ENCODE measurements at regions not wholly inside any gene's neighbourhood (a gene's known extent, or its start where the extent isn't known, plus 50 kb on each side); places are given as distances from the start of the nearest gene placed in this dataset.

GRCh38 chr2:107407974-107408373 is 418.7 kb upstream of the RGPD4 start:
- no peak for TF ChIP-seq POLR2A (IDR thresholded peaks at IDR 0.05)
- no peak for TF ChIP-seq CTCF (IDR thresholded peaks at IDR 0.05 in 4 of 5, conservative IDR thresholded peaks at IDR 0.05 in 1 of 5)

Data from gastrocnemius medialis (tissue), 4 donors.